Muscle layer of colon (tissue), 2 donors: ENCODE measurements at regions not wholly inside any gene's neighbourhood (a gene's known extent, or its start where the extent isn't known, plus 50 kb on each side); places are given as distances from the start of the nearest gene placed in this dataset.

ENCODE experiments used
- H3K27ac ChIP-seq: one replicate; pipeline ENCODE4 v1.7.0; 2013; ENCODE audit warnings: low read depth, mild to moderate bottlenecking, low read length, moderate library complexity
- H3K27me3 ChIP-seq, 2 donors: one replicate each; pipeline ENCODE4 v1.7.0; 2013; ENCODE audit warnings: low read length in 2 of 2, mild to moderate bottlenecking in 2 of 2; ENCODE audit not compliant: insufficient read depth in 2 of 2, control insufficient read depth in 1 of 2
- H3K36me3 ChIP-seq: one replicate; pipeline ENCODE4 v1.7.0; 2013; ENCODE audit warnings: mild to moderate bottlenecking, low read length; ENCODE audit not compliant: insufficient read depth
- H3K4me1 ChIP-seq: one replicate; pipeline ENCODE4 v1.7.0; 2013; ENCODE audit warnings: mild to moderate bottlenecking, low read length; ENCODE audit not compliant: insufficient read depth
- H3K4me3 ChIP-seq, 2 donors: one replicate each; pipeline ENCODE4 v1.7.0; 2013; ENCODE audit warnings: low read length in 2 of 2, low read depth in 1 of 2, mild to moderate bottlenecking in 1 of 2, moderate library complexity in 1 of 2
- H3K9ac ChIP-seq: one replicate; pipeline ENCODE4 v1.7.0; 2013; ENCODE audit warnings: low read length
- H3K9me3 ChIP-seq: one replicate; pipeline ENCODE4 v1.7.0; 2013; ENCODE audit warnings: mild to moderate bottlenecking, low read length
- donor health status: abdominal sarcoma.
- donor health status: Adenocarcinoma of cecum.

GRCh38 chr4:122973465-122973864 lies 51.1 kb upstream of the NUDT6 start:
- Histone ChIP-seq H3K4me3 (no peak overlapping the region), H3K27me3 (no peaks in the 10 kb centered on the region)

GRCh38 chr4:122976111-122976510 lies 53.7 kb upstream of the NUDT6 start:
- no peaks in the 10 kb centered on the region for H3K27me3 ChIP-seq
- no peak overlapping the region for H3K27ac ChIP-seq
- no peak overlapping the region for H3K9ac ChIP-seq
- H3K36me3 ChIP-seq, result peaks cover 3% of the 10 kb centered on the region
- no peak overlapping the region for H3K4me3 ChIP-seq
- H3K9me3 ChIP-seq, result no peaks in the 10 kb centered on the region
- no peaks in the 10 kb centered on the region for H3K4me1 ChIP-seq

More at GRCh38 chr4:122973465-122973864, 51.1 kb upstream of the NUDT6 start:
- Histone ChIP-seq H3K27ac (no peak overlapping the region), H3K36me3 (no peaks in the 10 kb centered on the region), H3K4me1 (no peaks in the 10 kb centered on the region), H3K9ac (no peak overlapping the region), H3K9me3 (no peaks in the 10 kb centered on the region)

- H3K36me3 ChIP-seq, result peaks cover 3% of the 10 kb centered on the region
- no peak overlapping the region for H3K27ac ChIP-seq
- no peaks in the 10 kb centered on the region for H3K9me3 ChIP-seq
- no peak overlapping the region for H3K9ac ChIP-seq
- H3K27me3 ChIP-seq, result no peaks in the 10 kb centered on the region
- no peak overlapping the region for H3K4me3 ChIP-seq
- H3K4me1 ChIP-seq, result no peaks in the 10 kb centered on the region
Measured at GRCh38 chr4:122977103-122977502, 54.7 kb upstream of the NUDT6 start.

GRCh38 chr4:122978109-122978508 lies 55.7 kb upstream of the NUDT6 start:
- Histone ChIP-seq H3K4me3 (no peak overlapping the region), H3K27ac (no peak overlapping the region), H3K9me3 (no peaks in the 10 kb centered on the region), H3K9ac (no peak overlapping the region), H3K36me3 (peaks cover 3% of the 10 kb centered on the region), H3K4me1 (no peaks in the 10 kb centered on the region), H3K27me3 (no peaks in the 10 kb centered on the region)

- Histone ChIP-seq H3K4me3 (no peak overlapping the region), H3K9ac (no peak overlapping the region), H3K27ac (no peak overlapping the region), H3K27me3 (no peaks in the 10 kb centered on the region), H3K4me1 (no peaks in the 10 kb centered on the region), H3K36me3 (peaks cover 3% of the 10 kb centered on the region), H3K9me3 (no peaks in the 10 kb centered on the region)
Measured at GRCh38 chr4:122978789-122979188, 56.4 kb upstream of the NUDT6 start.

- no peaks in the 10 kb centered on the region for H3K27me3 ChIP-seq
- no peak overlapping the region for H3K4me3 ChIP-seq
- no peaks in the 10 kb centered on the region for H3K9me3 ChIP-seq
- H3K9ac ChIP-seq, result no peak overlapping the region
- H3K36me3 ChIP-seq, result peaks cover 3% of the 10 kb centered on the region
- H3K27ac ChIP-seq, result no peak overlapping the region
- no peaks in the 10 kb centered on the region for H3K4me1 ChIP-seq
Measured at GRCh38 chr4:122980860-122981259, 58.5 kb upstream of the NUDT6 start.

GRCh38 chr4:122988696-122989095 lies 66.3 kb upstream of the NUDT6 start:
- no peak overlapping the region for H3K4me3 ChIP-seq
- no peaks in the 10 kb centered on the region for H3K36me3 ChIP-seq
- H3K9ac ChIP-seq, result no peak overlapping the region

GRCh38 chr4:122990891-122991290 lies 68.5 kb upstream of the NUDT6 start:
- Histone ChIP-seq H3K4me1 (peaks cover 11% of the 10 kb centered on the region), H3K27ac (no peak overlapping the region), H3K36me3 (no peaks in the 10 kb centered on the region), H3K9me3 (peaks cover 12% of the 10 kb centered on the region), H3K27me3 (no peaks in the 10 kb centered on the region), H3K9ac (no peak overlapping the region), H3K4me3 (no peak overlapping the region)

More at GRCh38 chr4:122988696-122989095, 66.3 kb upstream of the NUDT6 start:
- H3K9me3 ChIP-seq, result peaks cover 12% of the 10 kb centered on the region
- H3K27ac ChIP-seq, result no peak overlapping the region
- H3K4me1 ChIP-seq, result peaks cover 11% of the 10 kb centered on the region
- H3K27me3 ChIP-seq, result no peaks in the 10 kb centered on the region

- Histone ChIP-seq H3K4me3 (no peak overlapping the region), H3K4me1 (peaks cover 11% of the 10 kb centered on the region), H3K27me3 (no peaks in the 10 kb centered on the region), H3K36me3 (no peaks in the 10 kb centered on the region), H3K9me3 (peaks cover 12% of the 10 kb centered on the region), H3K27ac (no peak overlapping the region), H3K9ac (no peak overlapping the region)
Measured at GRCh38 chr4:122992057-122992456, 69.7 kb upstream of the NUDT6 start.

- peaks cover 12% of the 10 kb centered on the region for H3K9me3 ChIP-seq
- no peaks in the 10 kb centered on the region for H3K27me3 ChIP-seq
- H3K36me3 ChIP-seq, result no peaks in the 10 kb centered on the region
- H3K27ac ChIP-seq, result no peak overlapping the region
- H3K4me1 ChIP-seq, result peaks cover 11% of the 10 kb centered on the region
- no peak overlapping the region for H3K4me3 ChIP-seq
- H3K9ac ChIP-seq, result no peak overlapping the region
Measured at GRCh38 chr4:122992641-122993040, 70.2 kb upstream of the NUDT6 start.

- H3K27me3 ChIP-seq, result no peaks in the 10 kb centered on the region
- H3K27ac ChIP-seq, result no peak overlapping the region
- H3K36me3 ChIP-seq, result no peaks in the 10 kb centered on the region
- peaks cover 11% of the 10 kb centered on the region for H3K4me1 ChIP-seq
- H3K9ac ChIP-seq, result no peak overlapping the region
- H3K9me3 ChIP-seq, result no peaks in the 10 kb centered on the region
- no peak overlapping the region for H3K4me3 ChIP-seq
Measured at GRCh38 chr4:122996350-122996749, 74.0 kb upstream of the NUDT6 start.

GRCh38 chr4:122997463-122998101 lies 75.2 kb upstream of the NUDT6 start:
- Histone ChIP-seq H3K9ac (no peak overlapping the region), H3K4me3 (no peak overlapping the region), H3K4me1 (peaks cover 1% of the 10 kb centered on the region), H3K27me3 (no peaks in the 10 kb centered on the region), H3K9me3 (no peaks in the 10 kb centered on the region), H3K27ac (no peak overlapping the region), H3K36me3 (no peaks in the 10 kb centered on the region)
